Progenitor cell of endocrine pancreas (in vitro differentiated cells): ENCODE measurements at regions not wholly inside any gene's neighbourhood (a gene's known extent, or its start where the extent isn't known, plus 50 kb on each side); places are given as distances from the start of the nearest gene placed in this dataset.

Experiments
- DNase-seq: peaks from one replicate; pipeline ENCODE4 v3.0.0; 2021; ENCODE audit warnings: low spot score; ENCODE audit not compliant: unreplicated experiment
- H3K27ac Mint-ChIP-seq: 2 replicates; pipeline ENCODE4 v1.8.0; 2021; ENCODE audit warnings: mild to moderate bottlenecking, moderate library complexity, mixed read lengths
- H3K27me3 Mint-ChIP-seq: 2 replicates; pipeline ENCODE4 v1.8.0; 2021; ENCODE audit warnings: mixed read lengths
- H3K36me3 Mint-ChIP-seq: 2 replicates; pipeline ENCODE4 v1.8.0; 2022; ENCODE audit warnings: mixed read lengths; ENCODE audit not compliant: insufficient read depth
- H3K4me1 Mint-ChIP-seq: 2 replicates; pipeline ENCODE4 v1.8.0; 2021; ENCODE audit warnings: low read depth, mixed read lengths
- H3K4me3 Mint-ChIP-seq: 2 replicates; pipeline ENCODE4 v1.8.0; 2021; ENCODE audit warnings: low read depth, mild to moderate bottlenecking, moderate library complexity, mixed read lengths
- H3K9me3 Mint-ChIP-seq: 2 replicates; pipeline ENCODE4 v1.8.0; 2021; ENCODE audit warnings: low read depth, mixed read lengths
- TF ChIP-seq, protein P1 (sequence below): fragments of 200-600 bp; sonication (generic); IDR thresholded peaks from one replicate; pipeline ENCODE4 v1.5.0; 2021; ENCODE audit warnings: antibody characterized with exemption, mild to moderate bottlenecking; ENCODE audit not compliant: unreplicated experiment

DNA sequence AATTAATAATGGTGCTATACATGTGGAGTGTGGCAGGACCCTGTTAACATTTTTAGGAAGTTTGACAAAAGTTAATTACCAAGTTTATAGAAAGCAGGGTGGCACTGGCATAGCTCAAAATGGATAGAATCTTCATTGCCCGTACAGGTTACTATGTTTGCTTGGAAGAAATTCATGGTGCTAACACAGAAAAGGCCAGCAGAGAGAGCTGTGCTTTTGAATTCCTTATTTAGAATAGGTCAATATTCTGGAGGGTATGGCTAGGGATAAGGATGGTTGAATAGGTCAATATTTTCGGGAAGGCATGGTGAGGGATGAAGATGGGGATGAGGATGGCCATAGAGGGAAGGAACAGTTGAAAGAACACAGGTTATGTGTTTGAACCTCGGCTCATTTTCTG lies 345.1 kb downstream of the LMO4 start:
- H3K4me3 Mint-ChIP-seq = no peak overlapping the region
- TF ChIP-seq, protein P1, sequence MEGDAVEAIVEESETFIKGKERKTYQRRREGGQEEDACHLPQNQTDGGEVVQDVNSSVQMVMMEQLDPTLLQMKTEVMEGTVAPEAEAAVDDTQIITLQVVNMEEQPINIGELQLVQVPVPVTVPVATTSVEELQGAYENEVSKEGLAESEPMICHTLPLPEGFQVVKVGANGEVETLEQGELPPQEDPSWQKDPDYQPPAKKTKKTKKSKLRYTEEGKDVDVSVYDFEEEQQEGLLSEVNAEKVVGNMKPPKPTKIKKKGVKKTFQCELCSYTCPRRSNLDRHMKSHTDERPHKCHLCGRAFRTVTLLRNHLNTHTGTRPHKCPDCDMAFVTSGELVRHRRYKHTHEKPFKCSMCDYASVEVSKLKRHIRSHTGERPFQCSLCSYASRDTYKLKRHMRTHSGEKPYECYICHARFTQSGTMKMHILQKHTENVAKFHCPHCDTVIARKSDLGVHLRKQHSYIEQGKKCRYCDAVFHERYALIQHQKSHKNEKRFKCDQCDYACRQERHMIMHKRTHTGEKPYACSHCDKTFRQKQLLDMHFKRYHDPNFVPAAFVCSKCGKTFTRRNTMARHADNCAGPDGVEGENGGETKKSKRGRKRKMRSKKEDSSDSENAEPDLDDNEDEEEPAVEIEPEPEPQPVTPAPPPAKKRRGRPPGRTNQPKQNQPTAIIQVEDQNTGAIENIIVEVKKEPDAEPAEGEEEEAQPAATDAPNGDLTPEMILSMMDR = peak; percentile 25
- H3K9me3 Mint-ChIP-seq = no peaks in the 10 kb centered on the region
- H3K36me3 Mint-ChIP-seq = no peaks in the 10 kb centered on the region
- no peak for DNase-seq
- no peak overlapping the region for H3K27ac Mint-ChIP-seq
- peaks cover 8% of the 10 kb centered on the region for H3K4me1 Mint-ChIP-seq
- no peaks in the 10 kb centered on the region for H3K27me3 Mint-ChIP-seq

DNA sequence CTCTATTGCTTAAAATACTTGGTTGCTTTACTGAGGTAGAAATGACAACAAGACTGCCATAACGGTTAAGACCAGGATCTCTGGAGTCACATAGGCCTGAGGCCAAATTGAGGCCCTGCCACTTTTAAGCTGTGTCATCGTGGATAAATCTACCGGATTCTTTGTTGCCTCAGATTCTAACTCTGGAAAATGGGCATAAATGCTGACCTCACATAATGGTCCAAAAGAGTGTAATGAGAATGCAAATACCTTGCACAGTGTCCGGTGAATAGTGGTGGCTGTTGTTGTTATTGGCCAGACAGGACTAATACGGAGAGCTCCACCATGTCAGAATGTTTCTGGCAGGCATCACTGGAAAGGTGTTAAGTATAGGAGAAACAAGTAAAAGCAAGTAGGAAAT lies 346.1 kb downstream of the LMO4 start:
- H3K27me3 Mint-ChIP-seq = no peaks in the 10 kb centered on the region
- H3K9me3 Mint-ChIP-seq = no peaks in the 10 kb centered on the region
- no peak overlapping the region for H3K27ac Mint-ChIP-seq
- TF ChIP-seq, protein P1 = no peak
- H3K36me3 Mint-ChIP-seq = no peaks in the 10 kb centered on the region
- H3K4me1 Mint-ChIP-seq = peaks cover 8% of the 10 kb centered on the region
- DNase-seq = no peak
- H3K4me3 Mint-ChIP-seq = no peak overlapping the region

DNA sequence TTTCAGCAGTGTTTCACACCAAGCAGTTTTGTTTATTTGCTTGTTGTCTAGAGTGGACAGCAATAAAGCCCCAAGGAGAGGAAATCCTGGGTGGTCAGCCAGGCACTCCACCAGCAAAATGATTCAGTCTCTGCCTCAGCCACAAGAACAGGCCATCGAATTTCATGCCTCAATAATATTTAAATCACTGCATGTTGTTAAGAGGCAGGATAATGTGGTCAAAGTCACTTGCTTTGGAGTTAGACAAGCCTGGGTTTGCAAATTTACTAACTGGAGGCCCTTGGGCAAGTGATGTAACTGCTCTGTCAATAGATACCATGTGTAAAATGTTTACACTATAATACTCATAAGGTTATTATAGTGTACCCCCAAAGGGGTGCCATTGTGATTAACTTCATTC lies 349.6 kb downstream of the LMO4 start:
- no peak for DNase-seq
- no peak overlapping the region for H3K4me3 Mint-ChIP-seq
- no peaks in the 10 kb centered on the region for H3K36me3 Mint-ChIP-seq
- peaks cover 11% of the 10 kb centered on the region for H3K4me1 Mint-ChIP-seq
- H3K27me3 Mint-ChIP-seq = no peaks in the 10 kb centered on the region
- H3K27ac Mint-ChIP-seq = no peak overlapping the region
- TF ChIP-seq, protein P1 = no peak
- no peaks in the 10 kb centered on the region for H3K9me3 Mint-ChIP-seq

DNA sequence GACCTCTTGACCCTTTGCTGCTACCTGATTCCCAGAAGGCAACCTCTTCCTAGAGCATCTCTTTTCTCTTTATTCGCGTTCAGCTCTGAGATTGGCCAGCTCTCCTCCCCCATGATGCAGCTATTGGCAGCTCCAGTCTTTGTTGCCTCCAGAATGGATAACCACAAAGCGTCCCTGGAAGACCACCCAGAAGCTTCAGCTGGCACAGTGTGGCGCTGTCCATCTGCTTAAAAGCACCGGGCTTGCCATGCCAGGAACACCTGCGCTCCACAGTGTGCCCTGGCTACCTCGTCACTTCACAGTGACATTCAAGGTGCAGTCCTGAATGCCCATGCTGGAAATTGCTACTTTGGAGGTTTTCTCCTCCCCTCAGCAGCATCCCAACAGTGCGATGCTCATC lies 353.9 kb downstream of the LMO4 start:
- no peaks in the 10 kb centered on the region for H3K27me3 Mint-ChIP-seq
- H3K27ac Mint-ChIP-seq = no peak overlapping the region
- H3K9me3 Mint-ChIP-seq = no peaks in the 10 kb centered on the region
- no peak for DNase-seq
- TF ChIP-seq, protein P1 = no peak
- peaks cover 39% of the 10 kb centered on the region for H3K4me1 Mint-ChIP-seq
- H3K36me3 Mint-ChIP-seq = no peaks in the 10 kb centered on the region
- H3K4me3 Mint-ChIP-seq = no peak overlapping the region

DNA sequence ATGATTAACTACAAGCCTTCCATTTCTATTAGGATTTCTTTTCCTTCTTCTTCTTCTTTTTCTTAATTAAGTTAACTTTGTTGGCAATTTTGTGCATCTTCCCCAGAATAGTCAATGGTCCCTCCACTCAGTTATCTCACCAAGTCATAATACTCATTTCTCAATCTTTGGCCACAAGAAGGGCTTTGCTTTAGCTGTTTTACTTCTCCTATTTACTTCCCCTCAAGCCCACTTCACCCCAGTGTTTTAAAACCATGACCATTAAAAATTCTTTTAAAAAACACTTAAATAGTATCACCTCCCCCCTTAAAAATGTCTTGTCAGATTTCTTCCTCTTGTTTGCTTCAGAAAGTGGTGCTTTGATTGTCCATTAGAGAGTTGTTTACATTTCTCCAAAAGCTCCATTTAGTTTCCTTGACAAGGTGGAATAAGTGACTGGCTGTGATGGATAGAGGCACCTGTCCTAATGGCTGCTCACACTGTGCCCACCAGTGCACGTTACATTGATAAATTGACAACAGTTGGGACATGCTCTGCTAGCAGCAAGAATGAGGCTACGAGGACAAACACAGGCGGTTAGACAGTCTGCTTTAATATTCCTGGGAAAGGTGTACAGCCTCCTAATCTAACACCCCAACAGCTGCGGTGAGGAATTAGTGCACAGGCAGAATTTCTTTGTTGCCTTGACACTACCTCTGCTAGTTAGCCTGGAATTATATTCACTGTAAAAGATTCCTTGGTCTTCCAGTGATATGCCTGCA lies 354.7 kb downstream of the LMO4 start:
- Mint-ChIP-seq H3K27me3 (no peaks in the 10 kb centered on the region), H3K27ac (peak overlapping the region; percentile 9), H3K4me3 (no peak overlapping the region), H3K36me3 (no peaks in the 10 kb centered on the region), H3K9me3 (no peaks in the 10 kb centered on the region), H3K4me1 (peaks cover 41% of the 10 kb centered on the region)
- TF ChIP-seq, protein P1 = no peak
- no peak for DNase-seq
